ENCODE measurements at regions not wholly inside any gene's neighbourhood (a gene's known extent, or its start where the extent isn't known, plus 50 kb on each side); places are given as distances from the start of the nearest gene placed in this dataset.

- H3K36me3 ChIP-seq (ENCODE audit: control insufficient read depth in 1 of 2, insufficient read depth in 2 of 2, low read length in 2 of 2): no peaks in the 10 kb centered on the region
- BruUV-seq (replicated peaks): no TSS peak
- intact Hi-C loops (cut with micrococcal nuclease): no loop called here
These were observed 67.9 kb upstream of the PGBD5 start for GRCh38 chr1:230494026-230494425.

More at GRCh38 chr1:230494026-230494425, 67.9 kb upstream of the PGBD5 start:
- ATAC-seq (no peak), DNase-seq (ENCODE audit: low read depth, low spot score) (no peak)
- TF ChIP-seq ZFX (IDR thresholded peaks at IDR 0.05): no peak
- no peak for TF ChIP-seq EZH2 (IDR thresholded peaks at IDR 0.05)
- no peak for TF ChIP-seq POLR2AphosphoS5 (IDR thresholded peaks at IDR 0.05; ENCODE audit: low read depth, low read length)
- TF ChIP-seq POLR2A (IDR thresholded peaks at IDR 0.05; ENCODE audit: borderline replicate concordance, extremely low read depth, insufficient read depth, insufficient read length): no peak
- TF ChIP-seq JUND (IDR thresholded peaks at IDR 0.05): no peak
- TF ChIP-seq CEBPB (IDR thresholded peaks at IDR 0.05; ENCODE audit: low read depth): no peak
- no peak for TF ChIP-seq EZH2phosphoT487 (IDR thresholded peaks at IDR 0.05; ENCODE audit: borderline replicate concordance)
- no peak for TF ChIP-seq TCF7L2 (IDR thresholded peaks at IDR 0.05; ENCODE audit: borderline replicate concordance, extremely low read depth, insufficient read depth, insufficient read length)
- TF ChIP-seq MAX (IDR thresholded peaks at IDR 0.05): no peak
- TF ChIP-seq YY1 (IDR thresholded peaks at IDR 0.05; ENCODE audit: extremely low read depth, insufficient replicate concordance, low read depth, low read length): no peak
- no peak for TF ChIP-seq REST (IDR thresholded peaks at IDR 0.05; ENCODE audit: low read depth)
- Histone ChIP-seq H3K9me2 (ENCODE audit: insufficient read depth) (no peaks in the 10 kb centered on the region), H3K27ac (ENCODE audit: low read depth, low read length) (no peak overlapping the region), H3K9me3 (ENCODE audit: control insufficient read depth in 1 of 2, insufficient read depth in 1 of 2, low read depth in 1 of 2, low read length in 2 of 2) (no peaks in the 10 kb centered on the region), H3K4me2 (ENCODE audit: low read length) (no peak overlapping the region), H3K79me2 (ENCODE audit: insufficient read depth, low read length) (no peaks in the 10 kb centered on the region), H2AFZ (ENCODE audit: low read depth, low read length, poor library complexity, severe bottlenecking) (no peak overlapping the region), H3K4me3 (replicated peaks in 1 of 2; ENCODE audit: low read depth in 1 of 2, low read length in 2 of 2) (no peak overlapping the region), H3K27me3 (ENCODE audit: insufficient read depth, low read length) (peaks cover 32% of the 10 kb centered on the region), H4K20me1 (ENCODE audit: insufficient read depth) (no peaks in the 10 kb centered on the region), H3K9ac (ENCODE audit: low read length) (no peak overlapping the region), H3K4me1 (ENCODE audit: control insufficient read depth in 1 of 2, insufficient read depth in 2 of 2, low read length in 2 of 2) (no peaks in the 10 kb centered on the region)
- ChIA-PET RAD21 (ENCODE audit: low non-redundant PET in 1 of 2, low total read pairs in 2 of 2, uncharacterized antibody in 2 of 2, unreplicated experiment in 2 of 2) (no interaction called here), POLR2A (no interaction called here), CTCF (no interaction called here)
